Stimulated activated CD4-positive, alpha-beta T cell treated with anti-CD3 and anti-CD28 coated beads, Interleukin-1b, Interleukin-23, amount 100 ng/mL, for 1 hour (primary cell): ENCODE measurements at regions not wholly inside any gene's neighbourhood (a gene's known extent, or its start where the extent isn't known, plus 50 kb on each side); places are given as distances from the start of the nearest gene placed in this dataset.
"Not testable (repeated sequence)": the region's sequence is repeated elsewhere in the genome, so short reads cannot be mapped to it uniquely, and the experiment has no call there.

Experiments used
- DNase-seq, 2 donors: peaks; one replicate each; pipeline ENCODE4 v3.0.0-alpha.2; 2020; ENCODE audit warnings: low read depth in 2 of 2

- no peak for DNase-seq
These were observed 130.1 kb upstream of the MTHFD1L start for GRCh38 chr6:150735341-150735851.

- DNase-seq, result no peak
These were observed 127.3 kb upstream of the MTHFD1L start for GRCh38 chr6:150738092-150738629.

- DNase-seq, result no peak
These were observed 125.7 kb upstream of the MTHFD1L start for GRCh38 chr6:150739711-150740349.

- no peak for DNase-seq
These were observed 125.0 kb upstream of the MTHFD1L start for GRCh38 chr6:150740453-150740852.

- no peak for DNase-seq
These were observed 123.8 kb upstream of the MTHFD1L start for GRCh38 chr6:150741633-150742200.

GRCh38 chr6:150744522-150745260, 120.8 kb upstream of the MTHFD1L start:
- DNase-seq, result no peak

- no peak for DNase-seq
These were observed 119.6 kb upstream of the MTHFD1L start for GRCh38 chr6:150745896-150746295.

GRCh38 chr6:150747155-150747554, 118.3 kb upstream of the MTHFD1L start:
- DNase-seq, result no peak

GRCh38 chr6:150749091-150749670, 116.3 kb upstream of the MTHFD1L start:
- no peak for DNase-seq

GRCh38 chr6:150751296-150751695, 114.2 kb upstream of the MTHFD1L start:
- no peak for DNase-seq

- DNase-seq, result no peak
These were observed 113.1 kb upstream of the MTHFD1L start for GRCh38 chr6:150752409-150752808.

- DNase-seq, result no peak
These were observed 112.0 kb upstream of the MTHFD1L start for GRCh38 chr6:150753371-150754064.

- DNase-seq, result no peak
These were observed 110.5 kb upstream of the MTHFD1L start for GRCh38 chr6:150755042-150755441.

GRCh38 chr6:150755524-150755923, 110.0 kb upstream of the MTHFD1L start:
- DNase-seq, result no peak

GRCh38 chr6:150756173-150756572, 109.3 kb upstream of the MTHFD1L start:
- no peak for DNase-seq

GRCh38 chr6:150757807-150758206, 107.7 kb upstream of the MTHFD1L start:
- DNase-seq, result not testable (repeated sequence)

GRCh38 chr6:150759483-150759882, 106.0 kb upstream of the MTHFD1L start:
- no peak for DNase-seq

GRCh38 chr6:150761771-150762170, 103.7 kb upstream of the MTHFD1L start:
- DNase-seq, result no peak

GRCh38 chr6:150764334-150765066, 101.0 kb upstream of the MTHFD1L start:
- DNase-seq, result no peak

GRCh38 chr6:150765067-150765764, 100.3 kb upstream of the MTHFD1L start:
- no peak for DNase-seq
